B cell (primary cell): ENCODE measurements at regions not wholly inside any gene's neighbourhood (a gene's known extent, or its start where the extent isn't known, plus 50 kb on each side); places are given as distances from the start of the nearest gene placed in this dataset.

ENCODE experiments used
- ATAC-seq: fragments of 200-7000 bp; cut with Tn5 transposase; one replicate; pipeline ENCODE4 v1.10.0; 2021; ENCODE audit warnings: low read depth, mild to moderate bottlenecking, moderate number of reproducible peaks, moderate library complexity
- CTCF ChIA-PET: fragments of 350-600 bp; sonication (Branson Sonifier 250); formaldehyde crosslinking; loops from one replicate; lab custom pipeline; 2021; ENCODE audit warnings: antibody characterized with exemption, inconsistent platforms; lab: Charles Lee
- POLR2A ChIA-PET: fragments of 350-600 bp; sonication (Branson Sonifier 250); formaldehyde crosslinking; loops from one replicate; lab custom pipeline; 2021; ENCODE audit warnings: antibody characterized with exemption; lab: Charles Lee
- DNase-seq: peaks from one replicate; pipeline ENCODE4 v3.0.0; 2013
- H2AFZ ChIP-seq: 2 replicates; pipeline ENCODE4 v1.6.1; 2012; ENCODE audit warnings: mild to moderate bottlenecking, low read depth, low read length; ENCODE audit not compliant: insufficient read depth, poor library complexity, severe bottlenecking
- H3K27ac ChIP-seq, 2 donors: 1 replicate in 1 of 2; 2 replicates in 1 of 2; pipeline ENCODE4 v1.5.1; 2012 to 2013; ENCODE audit warnings: low read length in 2 of 2, mild to moderate bottlenecking in 2 of 2, moderate library complexity in 1 of 2
- H3K27me3 ChIP-seq, 4 experiments: fragments of 200-600 bp in 1 of 4; sonication (generic) in 1 of 4; replicated peaks in 1 of 4; 1 replicate in 2 of 4; 2 replicates in 2 of 4; pipeline versions ENCODE4 v1.6.1 to v1.7.0; 2013 to 2016; ENCODE audit warnings: low read length in 3 of 4, mild to moderate bottlenecking in 2 of 4, mixed read lengths in 1 of 4, moderate library complexity in 1 of 4; ENCODE audit not compliant: insufficient read depth in 4 of 4, control insufficient read depth in 3 of 4; ENCODE audit errors: control extremely low read depth in 1 of 4
- H3K36me3 ChIP-seq, 2 experiments: replicated peaks in 1 of 2; 1 replicate in 1 of 2; 2 replicates in 1 of 2; pipeline versions ENCODE4 v1.6.1 to v1.7.1; 2013; ENCODE audit warnings: low read length in 1 of 2; ENCODE audit not compliant: insufficient read depth in 2 of 2, control insufficient read depth in 1 of 2; ENCODE audit errors: control extremely low read depth in 1 of 2, extremely low read depth in 1 of 2
- H3K4me1 ChIP-seq, 2 donors: fragments of 200-600 bp in 1 of 2; sonication (generic) in 1 of 2; 1 replicate in 1 of 2; 2 replicates in 1 of 2; pipeline versions ENCODE4 v1.5.1 to v1.6.1; 2013 to 2017; ENCODE audit warnings: low read length in 2 of 2; ENCODE audit not compliant: control insufficient read depth in 2 of 2, insufficient read depth in 2 of 2
- H3K4me2 ChIP-seq: replicated peaks from 2 replicates; pipeline ENCODE3; 2012; ENCODE audit warnings: mild to moderate bottlenecking, low read depth, low read length; ENCODE audit not compliant: poor library complexity, severe bottlenecking
- H3K4me3 ChIP-seq, 5 experiments: fragments of 200-600 bp in 1 of 5; sonication (generic) in 1 of 5; 1 replicate in 3 of 5; 2 replicates in 2 of 5; pipeline versions ENCODE4 v1.5.1 to v1.7.0; 2011 to 2016; ENCODE audit warnings: low read length in 4 of 5, mild to moderate bottlenecking in 4 of 5, low read depth in 2 of 5, control low read depth in 1 of 5, moderate library complexity in 1 of 5; ENCODE audit not compliant: insufficient read depth in 1 of 5; ENCODE audit errors: control extremely low read depth in 1 of 5, extremely low read depth in 1 of 5
- H3K79me2 ChIP-seq: fragments of 200-600 bp; sonication (generic); one replicate; pipeline ENCODE4 v1.6.0; 2016; ENCODE audit warnings: low read length; ENCODE audit not compliant: control insufficient read depth, insufficient read depth
- H3K9ac ChIP-seq: fragments of 200-600 bp; sonication (generic); 2 replicates; pipeline ENCODE4 v1.6.1; 2017; ENCODE audit warnings: mild to moderate bottlenecking, low read length, moderate library complexity
- H3K9me3 ChIP-seq, 3 donors: one replicate each; pipeline versions ENCODE4 v1.6.1 to v1.7.1; 2013; ENCODE audit warnings: low read length in 2 of 3; ENCODE audit not compliant: control insufficient read depth in 2 of 3, insufficient read depth in 1 of 3; ENCODE audit errors: control extremely low read depth in 1 of 3
- H4K20me1 ChIP-seq: 2 replicates; pipeline ENCODE4 v1.6.0; 2012; ENCODE audit warnings: mild to moderate bottlenecking, low read length; ENCODE audit not compliant: insufficient read depth, control insufficient read depth, poor library complexity, severe bottlenecking
- H3K27ac Mint-ChIP-seq: one replicate; pipeline ENCODE4 v1.8.0; 2021; ENCODE audit warnings: mixed read lengths
- H3K27me3 Mint-ChIP-seq: one replicate; pipeline ENCODE4 v1.8.0; 2021; ENCODE audit warnings: mixed read lengths
- H3K4me1 Mint-ChIP-seq: one replicate; pipeline ENCODE4 v1.8.0; 2021; ENCODE audit warnings: mixed read lengths
- H3K4me3 Mint-ChIP-seq: one replicate; pipeline ENCODE4 v1.8.0; 2021; ENCODE audit warnings: mixed read lengths
- H3K9me3 Mint-ChIP-seq: one replicate; pipeline ENCODE4 v1.8.0; 2022; ENCODE audit warnings: mixed read lengths; ENCODE audit not compliant: insufficient read depth
- EZH2 ChIP-seq: IDR thresholded peaks from 2 replicates; pipeline ENCODE4 v1.6.1; 2012; ENCODE audit warnings: borderline replicate concordance, low read depth, mild to moderate bottlenecking, moderate library complexity, low read length; ENCODE audit not compliant: insufficient read depth, poor library complexity, severe bottlenecking
- WGBS: methylation state at CpG from one replicate; pipeline ENCODE4 v1.1.5; 2013; ENCODE audit warnings: missing lambda C conversion rate; ENCODE audit not compliant: insufficient coverage; 5-methylcytosine and 5-hydroxymethylcytosine counted together
- intact Hi-C: fragments of 100-400 bp; cut with micrococcal nuclease; formaldehyde crosslinking; loops from one replicate; pipeline ENCODE4 v1.10.0; 2022
- TF ChIP-seq, protein P1 (sequence below): fragments of 200-600 bp; IDR thresholded peaks from one replicate; pipeline ENCODE4 v1.8.0; 2022; ENCODE audit warnings: antibody characterized with exemption, mild to moderate bottlenecking

GRCh38 chr6:141988954-141989705 lies 143.6 kb upstream of the GJE1 start:
- H3K4me1 ChIP-seq, result no peaks in the 10 kb centered on the region
- ChIA-PET CTCF (no interaction called here), POLR2A (no interaction called here)
- no peak overlapping the region for H3K27ac ChIP-seq
- Mint-ChIP-seq H3K9me3 (no peaks in the 10 kb centered on the region), H3K4me3 (no peak overlapping the region), H3K4me1 (no peaks in the 10 kb centered on the region), H3K27me3 (no peaks in the 10 kb centered on the region), H3K27ac (no peak overlapping the region)
- no peak overlapping the region for H3K4me3 ChIP-seq
- TF ChIP-seq EZH2, result no peak
- TF ChIP-seq, protein P1, sequence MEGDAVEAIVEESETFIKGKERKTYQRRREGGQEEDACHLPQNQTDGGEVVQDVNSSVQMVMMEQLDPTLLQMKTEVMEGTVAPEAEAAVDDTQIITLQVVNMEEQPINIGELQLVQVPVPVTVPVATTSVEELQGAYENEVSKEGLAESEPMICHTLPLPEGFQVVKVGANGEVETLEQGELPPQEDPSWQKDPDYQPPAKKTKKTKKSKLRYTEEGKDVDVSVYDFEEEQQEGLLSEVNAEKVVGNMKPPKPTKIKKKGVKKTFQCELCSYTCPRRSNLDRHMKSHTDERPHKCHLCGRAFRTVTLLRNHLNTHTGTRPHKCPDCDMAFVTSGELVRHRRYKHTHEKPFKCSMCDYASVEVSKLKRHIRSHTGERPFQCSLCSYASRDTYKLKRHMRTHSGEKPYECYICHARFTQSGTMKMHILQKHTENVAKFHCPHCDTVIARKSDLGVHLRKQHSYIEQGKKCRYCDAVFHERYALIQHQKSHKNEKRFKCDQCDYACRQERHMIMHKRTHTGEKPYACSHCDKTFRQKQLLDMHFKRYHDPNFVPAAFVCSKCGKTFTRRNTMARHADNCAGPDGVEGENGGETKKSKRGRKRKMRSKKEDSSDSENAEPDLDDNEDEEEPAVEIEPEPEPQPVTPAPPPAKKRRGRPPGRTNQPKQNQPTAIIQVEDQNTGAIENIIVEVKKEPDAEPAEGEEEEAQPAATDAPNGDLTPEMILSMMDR, result peak; percentile 36
- H3K27me3 ChIP-seq, result no peaks in the 10 kb centered on the region
- H3K9me3 ChIP-seq, result no peaks in the 10 kb centered on the region
- intact Hi-C loops, result no loop called here
- H2AFZ ChIP-seq, result no peak overlapping the region
- WGBS, result no CpG with 5 or more reads among the region's 2 CpGs
- H3K4me2 ChIP-seq, result no peak overlapping the region
- H3K9ac ChIP-seq, result no peak overlapping the region
- DNase-seq (no peak), ATAC-seq (no peak)
- H3K36me3 ChIP-seq, result no peaks in the 10 kb centered on the region
- H4K20me1 ChIP-seq, result no peaks in the 10 kb centered on the region
- no peaks in the 10 kb centered on the region for H3K79me2 ChIP-seq

GRCh38 chr6:141988327-141988726 lies 144.4 kb upstream of the GJE1 start:
- Mint-ChIP-seq H3K4me1 (no peaks in the 10 kb centered on the region), H3K4me3 (no peak overlapping the region), H3K9me3 (no peaks in the 10 kb centered on the region), H3K27ac (no peak overlapping the region), H3K27me3 (no peaks in the 10 kb centered on the region)
- Histone ChIP-seq H3K9me3 (no peaks in the 10 kb centered on the region), H3K4me2 (no peak overlapping the region), H3K36me3 (no peaks in the 10 kb centered on the region), H4K20me1 (no peaks in the 10 kb centered on the region), H3K9ac (no peak overlapping the region), H3K79me2 (no peaks in the 10 kb centered on the region), H3K27ac (no peak overlapping the region), H3K4me3 (no peak overlapping the region), H3K4me1 (no peaks in the 10 kb centered on the region), H3K27me3 (no peaks in the 10 kb centered on the region), H2AFZ (no peak overlapping the region)
- WGBS, result no CpG with 5 or more reads among the region's 2 CpGs
- DNase-seq, result no peak
- ATAC-seq, result no peak
- ChIA-PET POLR2A (no interaction called here), CTCF (no interaction called here)
- intact Hi-C loops, result no loop called here
- TF ChIP-seq EZH2, result no peak
- TF ChIP-seq, protein P1, result no peak
